ENCODE measurements at regions not wholly inside any gene's neighbourhood (a gene's known extent, or its start where the extent isn't known, plus 50 kb on each side); places are given as distances from the start of the nearest gene placed in this dataset.

GRCh38 chr12:27902651-27903050 is 69.9 kb downstream of the PTHLH start:
- no peaks in the 10 kb centered on the region for H3K36me3 ChIP-seq (replicated peaks in 1 of 2; ENCODE audit: control insufficient read depth in 2 of 2, insufficient read depth in 2 of 2, low read length in 2 of 2)
- no peak overlapping the region for H3K4me3 ChIP-seq (ENCODE audit: low read length in 2 of 2)
- H3K4me1 ChIP-seq (ENCODE audit: control insufficient read depth in 2 of 2, insufficient read depth in 1 of 2, low read depth in 1 of 2, low read length in 2 of 2) = no peaks in the 10 kb centered on the region
- no peak for DNase-seq (ENCODE audit: low spot score)
- no peaks in the 10 kb centered on the region for H3K9me3 ChIP-seq (replicated peaks in 1 of 2; ENCODE audit: control insufficient read depth in 2 of 2, insufficient read depth in 1 of 2, low read depth in 1 of 2, low read length in 2 of 2)
- H3K23ac ChIP-seq (ENCODE audit: low read depth, low read length, poor library complexity) = no peak overlapping the region
- H2BK12ac ChIP-seq (ENCODE audit: low read length) = no peak overlapping the region
- H2AK5ac ChIP-seq (ENCODE audit: low read depth, low read length) = no peak overlapping the region
- H4K91ac ChIP-seq (ENCODE audit: low read depth, low read length, poor library complexity) = no peak overlapping the region
- H3K27ac ChIP-seq (replicated peaks; ENCODE audit: low read length) = no peak overlapping the region
- no peak overlapping the region for H3K9ac ChIP-seq (ENCODE audit: low read depth, low read length, poor library complexity)
- no peak overlapping the region for H4K8ac ChIP-seq (ENCODE audit: low read depth, low read length)
- no peaks in the 10 kb centered on the region for H3K27me3 ChIP-seq (ENCODE audit: control insufficient read depth in 3 of 3, insufficient read depth in 3 of 3, low read depth in 1 of 3, low read length in 3 of 3)
- WGBS, 2 donors (ENCODE audit: extremely low coverage in 2 of 2, insufficient read length in 2 of 2, insufficient replicate concordance in 1 of 2) = no CpG with 5 or more reads among the region's 3 CpGs
- H3K79me1 ChIP-seq (ENCODE audit: low read depth, low read length) = no peaks in the 10 kb centered on the region
- H3K4ac ChIP-seq (ENCODE audit: low read length) = no peak overlapping the region
- H2AFZ ChIP-seq (ENCODE audit: low read length) = no peak overlapping the region
- H3K14ac ChIP-seq (ENCODE audit: low read length) = no peak overlapping the region
- no peak overlapping the region for H3K18ac ChIP-seq (ENCODE audit: low read length)
- H2BK15ac ChIP-seq (ENCODE audit: low read length) = no peak overlapping the region
- no peak overlapping the region for H2BK120ac ChIP-seq (ENCODE audit: low read depth, low read length)
- no peak overlapping the region for H3K4me2 ChIP-seq (ENCODE audit: insufficient read depth, low read length, poor library complexity, severe bottlenecking)
- H2BK5ac ChIP-seq (ENCODE audit: low read length) = no peak overlapping the region

- H3K23ac ChIP-seq (ENCODE audit: low read depth, low read length, poor library complexity) = no peak overlapping the region
- no CpG with 5 or more reads among the region's 3 CpGs for WGBS, 2 donors (ENCODE audit: extremely low coverage in 2 of 2, insufficient read length in 2 of 2, insufficient replicate concordance in 1 of 2)
- no peak overlapping the region for H3K14ac ChIP-seq (ENCODE audit: low read length)
- no peaks in the 10 kb centered on the region for H3K4me1 ChIP-seq (ENCODE audit: control insufficient read depth in 2 of 2, insufficient read depth in 1 of 2, low read depth in 1 of 2, low read length in 2 of 2)
- H2AK5ac ChIP-seq (ENCODE audit: low read depth, low read length) = no peak overlapping the region
- no peak overlapping the region for H2BK12ac ChIP-seq (ENCODE audit: low read length)
- H2AFZ ChIP-seq (ENCODE audit: low read length) = no peak overlapping the region
- no peak overlapping the region for H3K4me2 ChIP-seq (ENCODE audit: insufficient read depth, low read length, poor library complexity, severe bottlenecking)
- no peak overlapping the region for H4K8ac ChIP-seq (ENCODE audit: low read depth, low read length)
- H3K9me3 ChIP-seq (replicated peaks in 1 of 2; ENCODE audit: control insufficient read depth in 2 of 2, insufficient read depth in 1 of 2, low read depth in 1 of 2, low read length in 2 of 2) = no peaks in the 10 kb centered on the region
- no peak overlapping the region for H2BK15ac ChIP-seq (ENCODE audit: low read length)
- H2BK120ac ChIP-seq (ENCODE audit: low read depth, low read length) = no peak overlapping the region
- DNase-seq (ENCODE audit: low spot score) = no peak
- no peak overlapping the region for H3K4me3 ChIP-seq (ENCODE audit: low read length in 2 of 2)
- no peak overlapping the region for H3K18ac ChIP-seq (ENCODE audit: low read length)
- no peaks in the 10 kb centered on the region for H3K36me3 ChIP-seq (replicated peaks in 1 of 2; ENCODE audit: control insufficient read depth in 2 of 2, insufficient read depth in 2 of 2, low read length in 2 of 2)
- H4K91ac ChIP-seq (ENCODE audit: low read depth, low read length, poor library complexity) = no peak overlapping the region
- no peak overlapping the region for H2BK5ac ChIP-seq (ENCODE audit: low read length)
- H3K79me1 ChIP-seq (ENCODE audit: low read depth, low read length) = no peaks in the 10 kb centered on the region
- H3K27ac ChIP-seq (replicated peaks; ENCODE audit: low read length) = no peak overlapping the region
- no peak overlapping the region for H3K9ac ChIP-seq (ENCODE audit: low read depth, low read length, poor library complexity)
- no peaks in the 10 kb centered on the region for H3K27me3 ChIP-seq (ENCODE audit: control insufficient read depth in 3 of 3, insufficient read depth in 3 of 3, low read depth in 1 of 3, low read length in 3 of 3)
- H3K4ac ChIP-seq (ENCODE audit: low read length) = no peak overlapping the region
These were observed 70.6 kb downstream of the PTHLH start for GRCh38 chr12:27901959-27902358.

GRCh38 chr12:27900920-27901879 is 71.3 kb downstream of the PTHLH start:
- Histone ChIP-seq H3K27ac (replicated peaks; ENCODE audit: low read length) (no peak overlapping the region), H3K23ac (ENCODE audit: low read depth, low read length, poor library complexity) (no peak overlapping the region), H3K4me1 (ENCODE audit: control insufficient read depth in 2 of 2, insufficient read depth in 1 of 2, low read depth in 1 of 2, low read length in 2 of 2) (no peaks in the 10 kb centered on the region), H2AFZ (ENCODE audit: low read length) (no peak overlapping the region), H3K4me2 (ENCODE audit: insufficient read depth, low read length, poor library complexity, severe bottlenecking) (no peak overlapping the region), H3K36me3 (replicated peaks in 1 of 2; ENCODE audit: control insufficient read depth in 2 of 2, insufficient read depth in 2 of 2, low read length in 2 of 2) (no peaks in the 10 kb centered on the region), H3K18ac (ENCODE audit: low read length) (no peak overlapping the region), H3K9me3 (replicated peaks in 1 of 2; ENCODE audit: control insufficient read depth in 2 of 2, insufficient read depth in 1 of 2, low read depth in 1 of 2, low read length in 2 of 2) (no peaks in the 10 kb centered on the region), H2BK15ac (ENCODE audit: low read length) (no peak overlapping the region), H2BK12ac (ENCODE audit: low read length) (no peak overlapping the region), H3K9ac (ENCODE audit: low read depth, low read length, poor library complexity) (no peak overlapping the region), H4K8ac (ENCODE audit: low read depth, low read length) (no peak overlapping the region), H3K27me3 (ENCODE audit: control insufficient read depth in 3 of 3, insufficient read depth in 3 of 3, low read depth in 1 of 3, low read length in 3 of 3) (no peaks in the 10 kb centered on the region), H4K91ac (ENCODE audit: low read depth, low read length, poor library complexity) (no peak overlapping the region), H2BK120ac (ENCODE audit: low read depth, low read length) (no peak overlapping the region), H3K79me1 (ENCODE audit: low read depth, low read length) (no peaks in the 10 kb centered on the region), H3K14ac (ENCODE audit: low read length) (no peak overlapping the region), H3K4me3 (ENCODE audit: low read length in 2 of 2) (no peak overlapping the region), H2BK5ac (ENCODE audit: low read length) (no peak overlapping the region), H3K4ac (ENCODE audit: low read length) (no peak overlapping the region), H2AK5ac (ENCODE audit: low read depth, low read length) (no peak overlapping the region)
- no peak for DNase-seq (ENCODE audit: low spot score)
- no CpG with 5 or more reads among the region's 8 CpGs for WGBS, 2 donors (ENCODE audit: extremely low coverage in 2 of 2, insufficient read length in 2 of 2, insufficient replicate concordance in 1 of 2)

GRCh38 chr12:27899151-27899661 is 73.3 kb downstream of the PTHLH start:
- H3K9me3 ChIP-seq (replicated peaks in 1 of 2; ENCODE audit: control insufficient read depth in 2 of 2, insufficient read depth in 1 of 2, low read depth in 1 of 2, low read length in 2 of 2) = no peaks in the 10 kb centered on the region
- no peak overlapping the region for H2AK5ac ChIP-seq (ENCODE audit: low read depth, low read length)
- H3K27me3 ChIP-seq (ENCODE audit: control insufficient read depth in 3 of 3, insufficient read depth in 3 of 3, low read depth in 1 of 3, low read length in 3 of 3) = no peaks in the 10 kb centered on the region
- no peak overlapping the region for H2BK15ac ChIP-seq (ENCODE audit: low read length)
- no peak overlapping the region for H2BK12ac ChIP-seq (ENCODE audit: low read length)
- H3K14ac ChIP-seq (ENCODE audit: low read length) = no peak overlapping the region
- H3K36me3 ChIP-seq (replicated peaks in 1 of 2; ENCODE audit: control insufficient read depth in 2 of 2, insufficient read depth in 2 of 2, low read length in 2 of 2) = no peaks in the 10 kb centered on the region
- no peak overlapping the region for H3K4ac ChIP-seq (ENCODE audit: low read length)
- H3K4me1 ChIP-seq (ENCODE audit: control insufficient read depth in 2 of 2, insufficient read depth in 1 of 2, low read depth in 1 of 2, low read length in 2 of 2) = no peaks in the 10 kb centered on the region
- H2AFZ ChIP-seq (ENCODE audit: low read length) = no peak overlapping the region
- H3K23ac ChIP-seq (ENCODE audit: low read depth, low read length, poor library complexity) = no peak overlapping the region
- H4K91ac ChIP-seq (ENCODE audit: low read depth, low read length, poor library complexity) = no peak overlapping the region
- H3K79me1 ChIP-seq (ENCODE audit: low read depth, low read length) = no peaks in the 10 kb centered on the region
- H3K27ac ChIP-seq (replicated peaks; ENCODE audit: low read length) = no peak overlapping the region
- DNase-seq (ENCODE audit: low spot score) = no peak
- no peak overlapping the region for H3K9ac ChIP-seq (ENCODE audit: low read depth, low read length, poor library complexity)
- no peak overlapping the region for H2BK120ac ChIP-seq (ENCODE audit: low read depth, low read length)
- no peak overlapping the region for H3K4me2 ChIP-seq (ENCODE audit: insufficient read depth, low read length, poor library complexity, severe bottlenecking)
- H3K18ac ChIP-seq (ENCODE audit: low read length) = no peak overlapping the region
- H3K4me3 ChIP-seq (ENCODE audit: low read length in 2 of 2) = no peak overlapping the region
- H2BK5ac ChIP-seq (ENCODE audit: low read length) = no peak overlapping the region
- no peak overlapping the region for H4K8ac ChIP-seq (ENCODE audit: low read depth, low read length)
- no CpG with 5 or more reads among the region's 7 CpGs for WGBS, 2 donors (ENCODE audit: extremely low coverage in 2 of 2, insufficient read length in 2 of 2, insufficient replicate concordance in 1 of 2)

Data from neuronal stem cell (in vitro differentiated cells).